A673 (cell line): ENCODE measurements at regions not wholly inside any gene's neighbourhood (a gene's known extent, or its start where the extent isn't known, plus 50 kb on each side); places are given as distances from the start of the nearest gene placed in this dataset.
"Not testable (repeated sequence)": the region's sequence is repeated elsewhere in the genome, so short reads cannot be mapped to it uniquely, and the experiment has no call there.

Experiments used
- BruUV-seq: library from RNA; stranded (reverse); fragments of 400-500 nt; replicated peaks from 2 replicates; lab custom pipeline; 2021; lab: Mats Ljungman, UMichigan
- CTCF ChIA-PET: fragments of 300-600 bp; sonication (Branson Sonifier 250); formaldehyde crosslinking; loops from one replicate; lab custom pipeline; 2022; ENCODE audit warnings: antibody characterized with exemption; lab: Charles Lee
- POLR2A ChIA-PET: fragments of 300-600 bp; sonication (Branson Sonifier 250); formaldehyde crosslinking; loops from one replicate; lab custom pipeline; 2022; ENCODE audit warnings: antibody characterized with exemption; ENCODE audit not compliant: low non-redundant PET; lab: Charles Lee
- DNase-seq: peaks from one replicate; pipeline ENCODE4 v3.0.0-alpha.2; 2015; ENCODE audit warnings: low spot score
- H3K27ac ChIP-seq: fragments of 200-600 bp; sonication (generic); 2 replicates; pipeline ENCODE4 v1.5.1; 2016; ENCODE audit warnings: mixed run types, low read depth, mild to moderate bottlenecking, mixed read lengths, antibody characterized with exemption, low read length; ENCODE audit not compliant: poor library complexity, severe bottlenecking
- H3K27me3 ChIP-seq: fragments of 200-600 bp; sonication (generic); replicated peaks from 2 replicates; pipeline ENCODE4 v1.6.1; 2017; ENCODE audit warnings: mixed run types, low read depth, mild to moderate bottlenecking, mixed read lengths, antibody characterized with exemption, low read length; ENCODE audit not compliant: insufficient read depth, poor library complexity
- H3K36me3 ChIP-seq: fragments of 200-600 bp; sonication (generic); 2 replicates; pipeline ENCODE4 v1.6.1; 2016; ENCODE audit warnings: mixed run types, mild to moderate bottlenecking, mixed read lengths, antibody characterized with exemption, low read length; ENCODE audit not compliant: insufficient read depth, poor library complexity, severe bottlenecking
- H3K4me1 ChIP-seq: fragments of 200-600 bp; sonication (generic); 2 replicates; pipeline ENCODE4 v1.6.1; 2017; ENCODE audit warnings: mixed run types, mild to moderate bottlenecking, mixed read lengths, antibody characterized with exemption, low read length; ENCODE audit not compliant: insufficient read depth, poor library complexity, severe bottlenecking
- H3K4me3 ChIP-seq: fragments of 200-600 bp; sonication (generic); 2 replicates; pipeline ENCODE4 v1.5.1; 2016; ENCODE audit warnings: low read depth, mixed run types, mild to moderate bottlenecking, mixed read lengths, low read length; ENCODE audit not compliant: poor library complexity, severe bottlenecking
- H3K9me3 ChIP-seq: fragments of 200-600 bp; sonication (generic); 2 replicates; pipeline ENCODE4 v1.6.1; 2016; ENCODE audit warnings: mixed run types, low read depth, mild to moderate bottlenecking, mixed read lengths, antibody characterized with exemption, low read length; ENCODE audit not compliant: poor library complexity, severe bottlenecking
- EZH2 ChIP-seq: fragments of 200-600 bp; sonication (generic); IDR thresholded peaks from 2 replicates; pipeline ENCODE4 v1.6.1; 2017; ENCODE audit warnings: borderline replicate concordance, low read depth, mild to moderate bottlenecking, mixed read lengths, antibody characterized with exemption, low read length; ENCODE audit not compliant: poor library complexity, severe bottlenecking
- intact Hi-C: fragments of 100-400 bp; cut with micrococcal nuclease; formaldehyde crosslinking; loops from one replicate; pipeline ENCODE4 v1.10.0; 2022; ENCODE audit not compliant: unreplicated experiment
- TF ChIP-seq, protein P1 (sequence below): fragments of 300-800, 200-600 bp; sonication (generic); conservative IDR thresholded peaks from 2 replicates; pipeline ENCODE4 v1.5.1; 2017; ENCODE audit warnings: low read depth, mild to moderate bottlenecking, antibody characterized with exemption, low read length, moderate library complexity, mixed read lengths

- no peaks in the 10 kb centered on the region for H3K36me3 ChIP-seq
- intact Hi-C loops: no loop called here
- peaks cover 55% of the 10 kb centered on the region for H3K9me3 ChIP-seq
- no peak for DNase-seq
- no peaks in the 10 kb centered on the region for H3K27me3 ChIP-seq
- CTCF ChIA-PET: no interaction called here
- H3K4me3 ChIP-seq: no peak overlapping the region
- no TSS peak for BruUV-seq
- H3K4me1 ChIP-seq: no peaks in the 10 kb centered on the region
- POLR2A ChIA-PET: no interaction called here
- no peak for TF ChIP-seq EZH2
- TF ChIP-seq, protein P1, sequence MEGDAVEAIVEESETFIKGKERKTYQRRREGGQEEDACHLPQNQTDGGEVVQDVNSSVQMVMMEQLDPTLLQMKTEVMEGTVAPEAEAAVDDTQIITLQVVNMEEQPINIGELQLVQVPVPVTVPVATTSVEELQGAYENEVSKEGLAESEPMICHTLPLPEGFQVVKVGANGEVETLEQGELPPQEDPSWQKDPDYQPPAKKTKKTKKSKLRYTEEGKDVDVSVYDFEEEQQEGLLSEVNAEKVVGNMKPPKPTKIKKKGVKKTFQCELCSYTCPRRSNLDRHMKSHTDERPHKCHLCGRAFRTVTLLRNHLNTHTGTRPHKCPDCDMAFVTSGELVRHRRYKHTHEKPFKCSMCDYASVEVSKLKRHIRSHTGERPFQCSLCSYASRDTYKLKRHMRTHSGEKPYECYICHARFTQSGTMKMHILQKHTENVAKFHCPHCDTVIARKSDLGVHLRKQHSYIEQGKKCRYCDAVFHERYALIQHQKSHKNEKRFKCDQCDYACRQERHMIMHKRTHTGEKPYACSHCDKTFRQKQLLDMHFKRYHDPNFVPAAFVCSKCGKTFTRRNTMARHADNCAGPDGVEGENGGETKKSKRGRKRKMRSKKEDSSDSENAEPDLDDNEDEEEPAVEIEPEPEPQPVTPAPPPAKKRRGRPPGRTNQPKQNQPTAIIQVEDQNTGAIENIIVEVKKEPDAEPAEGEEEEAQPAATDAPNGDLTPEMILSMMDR: no peak
- no peak overlapping the region for H3K27ac ChIP-seq
Observed at GRCh38 chr22:11628651-11629511, 3899.1 kb upstream of the OR11H1 start.

GRCh38 chr22:11629661-11630385, 3898.2 kb upstream of the OR11H1 start:
- no peaks in the 10 kb centered on the region for H3K4me1 ChIP-seq
- no peak overlapping the region for H3K4me3 ChIP-seq
- CTCF ChIA-PET: no interaction called here
- POLR2A ChIA-PET: no interaction called here
- intact Hi-C loops: no loop called here
- no peak for DNase-seq
- no TSS peak for BruUV-seq
- H3K27ac ChIP-seq: no peak overlapping the region
- H3K9me3 ChIP-seq: peaks cover 47% of the 10 kb centered on the region
- H3K27me3 ChIP-seq: no peaks in the 10 kb centered on the region
- H3K36me3 ChIP-seq: no peaks in the 10 kb centered on the region
- TF ChIP-seq EZH2: no peak
- TF ChIP-seq, protein P1: no peak

- BruUV-seq, H3K4me3 ChIP-seq, H3K36me3 ChIP-seq, POLR2A ChIA-PET, H3K27me3 ChIP-seq, H3K4me1 ChIP-seq, DNase-seq, H3K27ac ChIP-seq, CTCF ChIA-PET, intact Hi-C loops: not testable (repeated sequence)
- peaks cover 44% of the 10 kb centered on the region for H3K9me3 ChIP-seq
Observed at GRCh38 chr22:11630386-11631084, 3897.5 kb upstream of the OR11H1 start.
